ENCODE measurements at regions not wholly inside any gene's neighbourhood (a gene's known extent, or its start where the extent isn't known, plus 50 kb on each side); places are given as distances from the start of the nearest gene placed in this dataset.

GRCh38 chr4:24091639-24092233 lies 201.9 kb upstream of the PPARGC1A start:
- Histone ChIP-seq H3K4me3 (ENCODE audit: low read depth in 1 of 3, low read length in 3 of 3) (no peak overlapping the region), H3K27me3 (ENCODE audit: control insufficient read depth in 4 of 4, insufficient read depth in 4 of 4, low read length in 3 of 4) (no peaks in the 10 kb centered on the region), H3K9me3 (ENCODE audit: control insufficient read depth in 4 of 4, low read length in 3 of 4) (no peaks in the 10 kb centered on the region), H3K9ac (ENCODE audit: low read depth in 1 of 2, low read length in 2 of 2) (no peak overlapping the region), H3K27ac (ENCODE audit: low read depth in 1 of 2, low read length in 2 of 2) (no peak overlapping the region), H3K4me1 (ENCODE audit: control insufficient read depth in 4 of 4, insufficient read depth in 4 of 4, low read length in 3 of 4) (peaks cover 0 to 1% (median 0%) of the 10 kb centered on the region in 4 donors), H3K36me3 (ENCODE audit: control insufficient read depth in 4 of 4, insufficient read depth in 3 of 4, low read depth in 1 of 4, low read length in 3 of 4) (no peaks in the 10 kb centered on the region)
- DNase-seq (ENCODE audit: low spot score) = no peak
- 92% methylated on average over 6 of the region's 6 CpGs for WGBS
- no peak for TF ChIP-seq JUND (IDR thresholded peaks at IDR 0.05)
- TF ChIP-seq ZBTB33 (IDR thresholded peaks at IDR 0.05) = no peak
- TF ChIP-seq CTCF (IDR thresholded peaks at IDR 0.05; ENCODE audit: low read depth, low read length, missing input control) = no peak
- TF ChIP-seq MAX (IDR thresholded peaks at IDR 0.05) = no peak
- TF ChIP-seq HNF4A (conservative IDR thresholded peaks at IDR 0.05) = no peak
- TF ChIP-seq RXRA (IDR thresholded peaks at IDR 0.05) = no peak
- TF ChIP-seq ATF3 (IDR thresholded peaks at IDR 0.05) = no peak
- TF ChIP-seq REST (IDR thresholded peaks at IDR 0.05) = no peak
- no peak for TF ChIP-seq TAF1 (conservative IDR thresholded peaks at IDR 0.05)
- no peak for TF ChIP-seq SP1 (IDR thresholded peaks at IDR 0.05)
- no peak for TF ChIP-seq YY1 (IDR thresholded peaks at IDR 0.05)
- TF ChIP-seq GABPA (IDR thresholded peaks at IDR 0.05 in 1 of 2, conservative IDR thresholded peaks at IDR 0.05 in 1 of 2) = no peak
- no peak for TF ChIP-seq FOXA2 (IDR thresholded peaks at IDR 0.05)
- no peak for TF ChIP-seq RAD21 (IDR thresholded peaks at IDR 0.05)
- TF ChIP-seq FOXA1 (IDR thresholded peaks at IDR 0.05) = no peak
- TF ChIP-seq HNF4G (IDR thresholded peaks at IDR 0.05) = no peak
- TF ChIP-seq EGR1 (IDR thresholded peaks at IDR 0.05; ENCODE audit: low read depth in 2 of 2) = no peak
